ENCODE measurements at regions not wholly inside any gene's neighbourhood (a gene's known extent, or its start where the extent isn't known, plus 50 kb on each side); places are given as distances from the start of the nearest gene placed in this dataset.

DNA sequence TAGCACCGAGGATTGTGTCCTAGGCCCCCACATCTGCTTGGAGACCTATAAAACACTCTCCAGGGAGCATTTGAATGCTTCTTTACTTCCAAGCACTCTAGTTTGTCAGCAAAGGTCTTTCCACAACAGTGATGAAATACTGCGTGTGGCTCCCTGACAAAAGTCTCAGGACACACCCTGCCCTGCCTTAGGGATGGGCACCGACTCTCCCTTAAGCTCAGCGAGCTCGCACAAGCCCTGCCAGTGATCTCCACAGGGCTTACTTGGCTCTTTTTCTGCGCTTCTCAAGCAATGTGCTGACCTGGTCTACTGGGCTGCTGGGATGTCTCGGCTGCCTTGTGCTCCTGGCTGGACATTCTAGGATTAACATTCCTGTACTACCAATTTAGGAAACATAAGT, 84.3 kb upstream of the MPP7 start:
- TF ChIP-seq POLR2A (IDR thresholded peaks at IDR 0.05) = no peak
- TF ChIP-seq, protein P1, sequence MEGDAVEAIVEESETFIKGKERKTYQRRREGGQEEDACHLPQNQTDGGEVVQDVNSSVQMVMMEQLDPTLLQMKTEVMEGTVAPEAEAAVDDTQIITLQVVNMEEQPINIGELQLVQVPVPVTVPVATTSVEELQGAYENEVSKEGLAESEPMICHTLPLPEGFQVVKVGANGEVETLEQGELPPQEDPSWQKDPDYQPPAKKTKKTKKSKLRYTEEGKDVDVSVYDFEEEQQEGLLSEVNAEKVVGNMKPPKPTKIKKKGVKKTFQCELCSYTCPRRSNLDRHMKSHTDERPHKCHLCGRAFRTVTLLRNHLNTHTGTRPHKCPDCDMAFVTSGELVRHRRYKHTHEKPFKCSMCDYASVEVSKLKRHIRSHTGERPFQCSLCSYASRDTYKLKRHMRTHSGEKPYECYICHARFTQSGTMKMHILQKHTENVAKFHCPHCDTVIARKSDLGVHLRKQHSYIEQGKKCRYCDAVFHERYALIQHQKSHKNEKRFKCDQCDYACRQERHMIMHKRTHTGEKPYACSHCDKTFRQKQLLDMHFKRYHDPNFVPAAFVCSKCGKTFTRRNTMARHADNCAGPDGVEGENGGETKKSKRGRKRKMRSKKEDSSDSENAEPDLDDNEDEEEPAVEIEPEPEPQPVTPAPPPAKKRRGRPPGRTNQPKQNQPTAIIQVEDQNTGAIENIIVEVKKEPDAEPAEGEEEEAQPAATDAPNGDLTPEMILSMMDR (IDR thresholded peaks at IDR 0.05) = no peak
